ENCODE measurements at regions not wholly inside any gene's neighbourhood (a gene's known extent, or its start where the extent isn't known, plus 50 kb on each side); places are given as distances from the start of the nearest gene placed in this dataset.
"Not testable (repeated sequence)": the region's sequence is repeated elsewhere in the genome, so short reads cannot be mapped to it uniquely, and the experiment has no call there.

DNA sequence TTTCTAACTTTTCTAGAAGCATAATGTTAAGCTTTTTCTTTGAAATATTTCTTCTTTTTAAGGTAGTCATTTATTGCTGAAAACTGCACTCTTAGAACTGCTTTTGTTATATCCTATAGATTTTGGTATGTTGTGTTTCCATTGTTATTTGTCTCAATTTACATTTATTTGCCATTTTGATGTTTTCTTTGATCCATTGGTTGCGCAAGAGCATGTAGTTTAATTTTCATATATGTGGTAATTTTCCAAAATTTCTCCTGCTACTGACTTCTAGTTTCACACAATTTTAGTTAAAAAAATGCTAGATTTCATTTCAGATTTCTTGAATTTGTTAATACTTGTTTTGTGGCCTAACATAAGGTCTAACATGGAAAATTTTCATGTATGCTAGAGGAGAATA lies 1029.3 kb upstream of the TYRP1 start:
- H3K9me3 ChIP-seq (ENCODE audit: control extremely low read depth in 1 of 5, control insufficient read depth in 4 of 5, insufficient read depth in 2 of 5, low read depth in 1 of 5, low read length in 4 of 5): no peaks in the 10 kb centered on the region
- H3K4me1 ChIP-seq (ENCODE audit: control extremely low read depth in 1 of 4, control insufficient read depth in 4 of 4, insufficient read depth in 4 of 4, low read length in 3 of 4): no peaks in the 10 kb centered on the region
- POLR2A ChIA-PET: no interaction called here
- H3K4me3 ChIP-seq (ENCODE audit: control insufficient read depth in 1 of 7, extremely low read depth in 1 of 7, insufficient read depth in 4 of 7, low read depth in 2 of 7, low read length in 6 of 7): no peak overlapping the region
- H3K27me3 ChIP-seq (replicated peaks in 2 of 5; ENCODE audit: control insufficient read depth in 4 of 5, insufficient read depth in 5 of 5, low read length in 4 of 5): no peaks in the 10 kb centered on the region
- no peaks in the 10 kb centered on the region for H3K36me3 ChIP-seq (ENCODE audit: control insufficient read depth in 4 of 4, insufficient read depth in 4 of 4, low read length in 3 of 4)
- DNase-seq: no peak
- WGBS (ENCODE audit: insufficient coverage): no CpG with 5 or more reads among the region's 1 CpG
- no peak overlapping the region for H3K27ac ChIP-seq (ENCODE audit: insufficient read depth in 1 of 2, low read depth in 1 of 2, low read length in 2 of 2, poor library complexity in 1 of 2, severe bottlenecking in 2 of 2)
- CTCF ChIA-PET: no interaction called here

DNA sequence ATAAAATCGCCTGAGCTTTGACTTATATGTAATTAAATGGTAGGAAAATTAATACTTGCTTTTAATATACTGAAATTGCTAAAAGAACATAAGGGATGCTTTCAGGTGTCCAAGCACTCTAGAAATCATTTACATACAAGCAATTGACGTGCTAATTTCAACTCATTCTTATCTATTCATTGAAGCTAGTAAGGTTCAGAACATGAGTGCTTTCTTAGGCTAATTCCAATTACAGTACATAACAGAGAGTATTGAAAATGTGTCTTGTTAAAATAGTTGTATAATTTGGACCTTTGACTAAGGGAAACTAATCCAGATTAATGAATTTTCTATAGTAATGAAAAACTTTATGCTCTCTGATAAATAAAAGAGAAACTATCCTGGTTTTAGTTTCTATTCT lies 1016.4 kb upstream of the TYRP1 start:
- H3K27ac ChIP-seq (ENCODE audit: insufficient read depth in 1 of 2, low read depth in 1 of 2, low read length in 2 of 2, poor library complexity in 1 of 2, severe bottlenecking in 2 of 2): no peak overlapping the region
- POLR2A ChIA-PET: no interaction called here
- H3K36me3 ChIP-seq (ENCODE audit: control insufficient read depth in 4 of 4, insufficient read depth in 4 of 4, low read length in 3 of 4): no peaks in the 10 kb centered on the region
- no peak for DNase-seq
- no CpG with 5 or more reads among the region's 2 CpGs for WGBS (ENCODE audit: insufficient coverage)
- CTCF ChIA-PET: no interaction called here
- no peaks in the 10 kb centered on the region for H3K9me3 ChIP-seq (ENCODE audit: control extremely low read depth in 1 of 5, control insufficient read depth in 4 of 5, insufficient read depth in 2 of 5, low read depth in 1 of 5, low read length in 4 of 5)
- no peaks in the 10 kb centered on the region for H3K4me1 ChIP-seq (ENCODE audit: control extremely low read depth in 1 of 4, control insufficient read depth in 4 of 4, insufficient read depth in 4 of 4, low read length in 3 of 4)
- H3K4me3 ChIP-seq (ENCODE audit: control insufficient read depth in 1 of 7, extremely low read depth in 1 of 7, insufficient read depth in 4 of 7, low read depth in 2 of 7, low read length in 6 of 7): no peak overlapping the region
- no peaks in the 10 kb centered on the region for H3K27me3 ChIP-seq (replicated peaks in 2 of 5; ENCODE audit: control insufficient read depth in 4 of 5, insufficient read depth in 5 of 5, low read length in 4 of 5)

DNA sequence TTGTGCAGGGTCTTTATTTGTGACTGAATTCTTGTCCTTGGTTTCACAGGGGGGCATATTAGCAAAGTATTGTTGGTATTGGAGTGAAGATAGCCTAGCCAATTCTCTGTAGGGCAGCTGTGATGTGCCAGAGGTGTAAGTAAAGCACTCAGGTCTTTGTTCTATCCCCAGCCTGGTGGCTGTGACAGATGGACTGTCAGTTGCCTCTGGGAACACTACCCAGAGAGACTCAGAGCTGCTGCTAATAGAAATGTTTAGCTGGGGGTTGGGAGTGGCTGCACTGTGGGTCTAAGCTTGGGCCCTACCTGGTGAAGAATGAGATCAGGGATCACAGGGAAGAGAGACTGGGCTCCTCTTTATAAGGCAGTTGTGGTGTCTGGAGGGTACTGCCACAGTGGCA lies 1006.5 kb upstream of the TYRP1 start:
- Histone ChIP-seq H3K4me3 (ENCODE audit: control insufficient read depth in 1 of 7, extremely low read depth in 1 of 7, insufficient read depth in 4 of 7, low read depth in 2 of 7, low read length in 6 of 7) (no peak overlapping the region), H3K36me3 (ENCODE audit: control insufficient read depth in 4 of 4, insufficient read depth in 4 of 4, low read length in 3 of 4) (no peaks in the 10 kb centered on the region), H3K9me3 (ENCODE audit: control extremely low read depth in 1 of 5, control insufficient read depth in 4 of 5, insufficient read depth in 2 of 5, low read depth in 1 of 5, low read length in 4 of 5) (no peaks in the 10 kb centered on the region), H3K4me1 (ENCODE audit: control extremely low read depth in 1 of 4, control insufficient read depth in 4 of 4, insufficient read depth in 4 of 4, low read length in 3 of 4) (no peaks in the 10 kb centered on the region), H3K27ac (ENCODE audit: insufficient read depth in 1 of 2, low read depth in 1 of 2, low read length in 2 of 2, poor library complexity in 1 of 2, severe bottlenecking in 2 of 2) (no peak overlapping the region), H3K27me3 (replicated peaks in 2 of 5; ENCODE audit: control insufficient read depth in 4 of 5, insufficient read depth in 5 of 5, low read length in 4 of 5) (no peaks in the 10 kb centered on the region)
- POLR2A ChIA-PET: no interaction called here
- CTCF ChIA-PET: interaction anchor here (0.9 kb wide), 1 partner anchor 55 kb away, joined by 3 read pairs; no protein-coding TSS in a partner anchor
- no peak for DNase-seq

DNA sequence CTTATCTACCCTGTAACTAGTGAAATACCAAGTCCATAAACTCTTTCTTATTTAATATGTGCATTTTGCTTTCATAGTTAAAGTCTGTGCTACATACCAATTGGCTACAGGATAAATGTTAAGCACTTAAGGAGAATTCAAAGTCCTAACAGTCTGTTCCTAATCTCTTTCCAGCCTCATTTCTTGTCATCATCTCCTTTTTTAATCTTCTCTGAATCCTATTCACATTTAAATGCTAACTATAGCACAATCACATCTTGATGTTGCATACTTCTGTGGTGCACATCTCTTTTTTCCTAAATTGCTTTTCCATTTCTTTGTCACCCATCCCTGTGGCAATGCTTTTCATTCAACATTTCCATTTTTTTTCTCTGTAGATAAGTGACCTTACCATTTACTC lies 996.1 kb upstream of the TYRP1 start:
- H3K27me3 ChIP-seq (replicated peaks in 2 of 5; ENCODE audit: control insufficient read depth in 4 of 5, insufficient read depth in 5 of 5, low read length in 4 of 5): no peaks in the 10 kb centered on the region
- ChIA-PET POLR2A (no interaction called here), CTCF (no interaction called here)
- no peak overlapping the region for H3K27ac ChIP-seq (ENCODE audit: insufficient read depth in 1 of 2, low read depth in 1 of 2, low read length in 2 of 2, poor library complexity in 1 of 2, severe bottlenecking in 2 of 2)
- no peaks in the 10 kb centered on the region for H3K9me3 ChIP-seq (ENCODE audit: control extremely low read depth in 1 of 5, control insufficient read depth in 4 of 5, insufficient read depth in 2 of 5, low read depth in 1 of 5, low read length in 4 of 5)
- no peak for DNase-seq
- no peaks in the 10 kb centered on the region for H3K36me3 ChIP-seq (ENCODE audit: control insufficient read depth in 4 of 4, insufficient read depth in 4 of 4, low read length in 3 of 4)
- H3K4me3 ChIP-seq (ENCODE audit: control insufficient read depth in 1 of 7, extremely low read depth in 1 of 7, insufficient read depth in 4 of 7, low read depth in 2 of 7, low read length in 6 of 7): no peak overlapping the region
- H3K4me1 ChIP-seq (ENCODE audit: control extremely low read depth in 1 of 4, control insufficient read depth in 4 of 4, insufficient read depth in 4 of 4, low read length in 3 of 4): no peaks in the 10 kb centered on the region

DNA sequence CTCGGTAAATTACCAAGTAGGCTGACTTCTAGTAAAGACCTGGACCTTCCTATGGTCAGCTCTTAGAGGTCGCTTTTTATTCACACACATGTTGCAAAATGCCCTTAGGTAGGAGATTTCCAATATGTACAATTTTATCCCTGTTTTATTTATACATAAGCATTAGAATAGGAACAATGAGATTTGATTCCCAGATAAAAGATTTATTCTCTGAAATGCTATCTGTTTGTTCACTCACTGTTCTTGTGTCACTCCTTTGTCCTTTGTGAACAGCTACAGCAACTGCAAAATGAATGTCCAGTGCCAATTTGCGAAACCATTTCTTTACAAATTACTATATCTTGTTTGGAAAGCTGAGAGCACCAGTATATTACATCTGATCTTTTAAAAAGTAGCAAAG lies 991.5 kb upstream of the TYRP1 start:
- WGBS (ENCODE audit: insufficient coverage): 100% methylated on average over 1 of the region's 3 CpGs
- H3K36me3 ChIP-seq (ENCODE audit: control insufficient read depth in 4 of 4, insufficient read depth in 4 of 4, low read length in 3 of 4): no peaks in the 10 kb centered on the region
- H3K9me3 ChIP-seq (ENCODE audit: control extremely low read depth in 1 of 5, control insufficient read depth in 4 of 5, insufficient read depth in 2 of 5, low read depth in 1 of 5, low read length in 4 of 5): no peaks in the 10 kb centered on the region
- no peak for DNase-seq
- ChIA-PET CTCF (interaction anchor here (0.5 kb wide), 1 partner anchor 101 kb away, joined by 3 read pairs; no protein-coding TSS in a partner anchor), POLR2A (no interaction called here)
- no peaks in the 10 kb centered on the region for H3K27me3 ChIP-seq (replicated peaks in 2 of 5; ENCODE audit: control insufficient read depth in 4 of 5, insufficient read depth in 5 of 5, low read length in 4 of 5)
- H3K27ac ChIP-seq (ENCODE audit: insufficient read depth in 1 of 2, low read depth in 1 of 2, low read length in 2 of 2, poor library complexity in 1 of 2, severe bottlenecking in 2 of 2): no peak overlapping the region
- H3K4me3 ChIP-seq (ENCODE audit: control insufficient read depth in 1 of 7, extremely low read depth in 1 of 7, insufficient read depth in 4 of 7, low read depth in 2 of 7, low read length in 6 of 7): no peak overlapping the region
- H3K4me1 ChIP-seq (ENCODE audit: control extremely low read depth in 1 of 4, control insufficient read depth in 4 of 4, insufficient read depth in 4 of 4, low read length in 3 of 4): no peaks in the 10 kb centered on the region

DNA sequence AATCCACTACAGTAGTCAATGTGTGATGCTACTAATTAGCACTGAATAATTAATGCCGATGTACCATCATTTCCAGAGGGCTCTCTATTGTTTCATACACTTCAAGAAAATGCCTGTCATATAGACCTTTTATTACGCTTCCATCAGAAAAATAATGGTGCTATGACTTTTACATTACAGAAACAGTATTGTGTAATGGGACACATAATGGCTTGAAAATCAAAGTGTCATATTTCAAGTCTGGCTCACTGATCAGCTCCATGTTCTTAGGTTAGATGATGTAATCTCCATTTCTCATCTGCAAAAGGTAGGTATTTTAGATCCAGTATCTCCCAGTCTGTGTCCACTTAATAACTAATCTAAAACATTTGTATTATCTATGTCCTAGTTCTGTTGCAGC lies 990.6 kb upstream of the TYRP1 start:
- Histone ChIP-seq H3K4me3 (ENCODE audit: control insufficient read depth in 1 of 7, extremely low read depth in 1 of 7, insufficient read depth in 4 of 7, low read depth in 2 of 7, low read length in 6 of 7) (no peak overlapping the region), H3K4me1 (ENCODE audit: control extremely low read depth in 1 of 4, control insufficient read depth in 4 of 4, insufficient read depth in 4 of 4, low read length in 3 of 4) (no peaks in the 10 kb centered on the region), H3K27ac (ENCODE audit: insufficient read depth in 1 of 2, low read depth in 1 of 2, low read length in 2 of 2, poor library complexity in 1 of 2, severe bottlenecking in 2 of 2) (no peak overlapping the region), H3K9me3 (ENCODE audit: control extremely low read depth in 1 of 5, control insufficient read depth in 4 of 5, insufficient read depth in 2 of 5, low read depth in 1 of 5, low read length in 4 of 5) (no peaks in the 10 kb centered on the region), H3K27me3 (replicated peaks in 2 of 5; ENCODE audit: control insufficient read depth in 4 of 5, insufficient read depth in 5 of 5, low read length in 4 of 5) (no peaks in the 10 kb centered on the region), H3K36me3 (ENCODE audit: control insufficient read depth in 4 of 4, insufficient read depth in 4 of 4, low read length in 3 of 4) (no peaks in the 10 kb centered on the region)
- POLR2A ChIA-PET: no interaction called here
- CTCF ChIA-PET: no interaction called here
- no peak for DNase-seq
- no CpG with 5 or more reads among the region's 2 CpGs for WGBS (ENCODE audit: insufficient coverage)

DNA sequence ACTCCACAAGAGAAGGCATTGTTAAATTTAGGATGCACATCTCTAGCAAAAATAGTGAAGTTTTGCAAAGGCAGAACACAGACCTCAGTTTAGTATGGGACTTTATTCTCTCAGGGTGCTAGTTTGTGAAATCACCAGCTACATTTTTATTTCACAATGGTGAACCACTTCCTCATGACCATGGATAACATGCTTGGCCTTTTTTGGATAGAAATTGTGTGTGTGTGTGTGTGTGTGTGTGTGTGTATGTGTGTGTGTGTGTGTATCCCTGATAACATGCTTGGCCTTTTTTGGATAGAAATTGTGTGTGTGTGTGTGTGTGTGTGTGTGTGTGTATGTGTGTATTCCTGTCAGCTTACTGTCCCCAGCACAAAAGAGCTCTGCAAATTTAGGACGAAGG lies 989.0 kb upstream of the TYRP1 start:
- H3K4me1 ChIP-seq (ENCODE audit: control extremely low read depth in 1 of 4, control insufficient read depth in 4 of 4, insufficient read depth in 4 of 4, low read length in 3 of 4); H3K4me3 ChIP-seq (ENCODE audit: control insufficient read depth in 1 of 7, extremely low read depth in 1 of 7, insufficient read depth in 4 of 7, low read depth in 2 of 7, low read length in 6 of 7); H3K27ac ChIP-seq (ENCODE audit: insufficient read depth in 1 of 2, low read depth in 1 of 2, low read length in 2 of 2, poor library complexity in 1 of 2, severe bottlenecking in 2 of 2); DNase-seq; H3K9me3 ChIP-seq (ENCODE audit: control extremely low read depth in 1 of 5, control insufficient read depth in 4 of 5, insufficient read depth in 2 of 5, low read depth in 1 of 5, low read length in 4 of 5); H3K27me3 ChIP-seq (replicated peaks in 2 of 5; ENCODE audit: control insufficient read depth in 4 of 5, insufficient read depth in 5 of 5, low read length in 4 of 5); POLR2A ChIA-PET; H3K36me3 ChIP-seq (ENCODE audit: control insufficient read depth in 4 of 4, insufficient read depth in 4 of 4, low read length in 3 of 4): not testable (repeated sequence)
- 50% methylated on average over 1 of the region's 1 CpG for WGBS (ENCODE audit: insufficient coverage)
- CTCF ChIA-PET: interaction anchor here (0.6 kb wide), 1 partner anchor 21 kb away, joined by 3 read pairs; no protein-coding TSS in a partner anchor

DNA sequence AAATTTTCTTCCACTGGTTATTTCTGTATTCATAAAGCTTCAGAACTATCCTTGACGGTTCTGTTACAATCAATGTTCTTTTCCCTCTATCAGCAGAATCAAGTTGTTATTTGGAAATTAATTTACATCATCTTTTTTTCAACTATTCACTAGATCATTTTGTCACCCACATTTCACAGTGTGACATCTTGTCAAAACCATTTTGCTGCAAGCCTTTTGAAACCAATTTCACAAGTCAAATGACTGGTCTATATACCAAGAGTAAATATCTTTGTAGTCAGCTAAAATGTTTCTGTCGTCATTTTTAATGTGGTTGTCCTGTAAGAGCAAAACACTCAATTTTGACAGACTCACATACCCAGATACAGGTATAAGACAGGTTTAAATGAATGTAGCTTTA lies 984.3 kb upstream of the TYRP1 start:
- H3K27ac ChIP-seq (ENCODE audit: insufficient read depth in 1 of 2, low read depth in 1 of 2, low read length in 2 of 2, poor library complexity in 1 of 2, severe bottlenecking in 2 of 2): no peak overlapping the region
- WGBS (ENCODE audit: insufficient coverage): no CpG with 5 or more reads among the region's 2 CpGs
- H3K36me3 ChIP-seq (ENCODE audit: control insufficient read depth in 4 of 4, insufficient read depth in 4 of 4, low read length in 3 of 4): no peaks in the 10 kb centered on the region
- POLR2A ChIA-PET: no interaction called here
- no peaks in the 10 kb centered on the region for H3K27me3 ChIP-seq (replicated peaks in 2 of 5; ENCODE audit: control insufficient read depth in 4 of 5, insufficient read depth in 5 of 5, low read length in 4 of 5)
- DNase-seq: no peak
- no peak overlapping the region for H3K4me3 ChIP-seq (ENCODE audit: control insufficient read depth in 1 of 7, extremely low read depth in 1 of 7, insufficient read depth in 4 of 7, low read depth in 2 of 7, low read length in 6 of 7)
- CTCF ChIA-PET: no interaction called here
- no peaks in the 10 kb centered on the region for H3K4me1 ChIP-seq (ENCODE audit: control extremely low read depth in 1 of 4, control insufficient read depth in 4 of 4, insufficient read depth in 4 of 4, low read length in 3 of 4)
- H3K9me3 ChIP-seq (ENCODE audit: control extremely low read depth in 1 of 5, control insufficient read depth in 4 of 5, insufficient read depth in 2 of 5, low read depth in 1 of 5, low read length in 4 of 5): peaks cover 0 to 1% (median 0%) of the 10 kb centered on the region in 5 experiments
